ENCODE measurements at regions not wholly inside any gene's neighbourhood (a gene's known extent, or its start where the extent isn't known, plus 50 kb on each side); places are given as distances from the start of the nearest gene placed in this dataset.

DNA sequence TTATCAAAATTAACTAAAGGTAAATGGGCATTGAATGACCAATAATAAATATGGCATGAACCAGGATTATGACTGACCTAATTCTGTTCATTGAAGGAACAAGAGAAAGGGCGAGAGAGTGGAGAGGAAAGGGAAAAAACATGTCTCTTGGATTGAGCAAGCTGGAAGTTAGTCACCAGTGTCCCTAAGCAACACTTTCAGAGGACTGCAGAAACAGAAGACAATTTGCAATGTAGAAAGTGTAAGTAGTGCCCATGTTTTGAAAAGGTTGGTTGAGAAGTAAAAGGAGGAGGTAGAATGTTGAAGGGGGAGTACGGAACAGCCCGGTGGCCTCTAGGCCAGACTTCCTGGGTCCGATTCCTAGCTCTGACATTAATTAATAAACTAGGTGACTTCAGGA lies 94.6 kb downstream of the FAS start:
- TF ChIP-seq, protein P1, sequence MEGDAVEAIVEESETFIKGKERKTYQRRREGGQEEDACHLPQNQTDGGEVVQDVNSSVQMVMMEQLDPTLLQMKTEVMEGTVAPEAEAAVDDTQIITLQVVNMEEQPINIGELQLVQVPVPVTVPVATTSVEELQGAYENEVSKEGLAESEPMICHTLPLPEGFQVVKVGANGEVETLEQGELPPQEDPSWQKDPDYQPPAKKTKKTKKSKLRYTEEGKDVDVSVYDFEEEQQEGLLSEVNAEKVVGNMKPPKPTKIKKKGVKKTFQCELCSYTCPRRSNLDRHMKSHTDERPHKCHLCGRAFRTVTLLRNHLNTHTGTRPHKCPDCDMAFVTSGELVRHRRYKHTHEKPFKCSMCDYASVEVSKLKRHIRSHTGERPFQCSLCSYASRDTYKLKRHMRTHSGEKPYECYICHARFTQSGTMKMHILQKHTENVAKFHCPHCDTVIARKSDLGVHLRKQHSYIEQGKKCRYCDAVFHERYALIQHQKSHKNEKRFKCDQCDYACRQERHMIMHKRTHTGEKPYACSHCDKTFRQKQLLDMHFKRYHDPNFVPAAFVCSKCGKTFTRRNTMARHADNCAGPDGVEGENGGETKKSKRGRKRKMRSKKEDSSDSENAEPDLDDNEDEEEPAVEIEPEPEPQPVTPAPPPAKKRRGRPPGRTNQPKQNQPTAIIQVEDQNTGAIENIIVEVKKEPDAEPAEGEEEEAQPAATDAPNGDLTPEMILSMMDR (IDR thresholded peaks at IDR 0.05) = no peak
- no peak for TF ChIP-seq POLR2A (IDR thresholded peaks at IDR 0.05)
